HG02973 (cell line): ENCODE measurements at regions not wholly inside any gene's neighbourhood (a gene's known extent, or its start where the extent isn't known, plus 50 kb on each side); places are given as distances from the start of the nearest gene placed in this dataset.

Experiments used
- ATAC-seq: cut with Tn5 transposase; IDR thresholded peaks from one replicate; pipeline ENCODE4 v1.9.1; 2021; ENCODE audit warnings: moderate library complexity; ENCODE audit not compliant: unreplicated experiment

GRCh38 chr2:215522237-215522636 lies 86.4 kb upstream of the FN1 start:
- ATAC-seq, result no peak

- no peak for ATAC-seq
These were observed 85.2 kb upstream of the FN1 start for GRCh38 chr2:215521031-215521430.

GRCh38 chr2:215517391-215517790 lies 81.5 kb upstream of the FN1 start:
- ATAC-seq, result no peak

DNA sequence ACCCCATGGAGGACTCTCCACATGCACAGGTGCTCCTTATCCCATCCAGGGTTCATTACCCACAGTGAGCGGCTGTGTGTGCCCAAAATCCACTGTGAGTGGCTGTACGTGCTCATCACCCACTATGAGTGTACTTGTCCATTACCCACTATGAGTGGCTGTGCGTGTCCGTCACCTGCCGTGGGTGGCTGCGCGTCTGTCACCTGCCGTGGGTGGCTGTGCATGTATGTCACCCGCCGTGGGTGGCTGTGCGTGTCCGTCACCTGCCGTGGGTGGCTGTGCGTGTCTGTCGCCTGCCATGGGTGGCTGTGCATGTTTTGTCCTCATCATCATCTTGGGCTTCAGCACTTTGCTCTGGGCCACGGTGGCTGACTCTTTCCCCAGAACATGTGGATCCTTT lies 78.6 kb upstream of the FN1 start:
- ATAC-seq, result no peak

GRCh38 chr2:215511454-215512346 lies 75.8 kb upstream of the FN1 start:
- no peak for ATAC-seq

DNA sequence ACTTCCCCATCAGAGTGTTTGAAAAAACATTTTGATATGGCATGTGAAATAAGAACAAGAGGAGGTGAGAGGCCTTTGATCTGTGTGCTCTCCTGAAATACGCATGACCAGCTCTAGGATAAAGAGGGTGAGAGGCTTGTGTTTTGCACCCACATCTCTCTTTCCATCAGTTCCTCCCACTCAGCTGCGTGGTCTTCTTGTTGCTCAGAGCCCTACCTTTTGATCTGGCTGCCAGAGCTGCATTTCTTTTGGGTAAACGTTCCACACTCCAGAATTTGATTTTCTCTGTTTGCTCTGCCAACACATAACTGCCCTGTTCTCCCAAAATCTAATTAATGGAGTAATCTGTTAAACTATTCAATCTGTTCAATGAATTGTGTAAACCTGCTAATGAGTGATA lies 72.0 kb upstream of the FN1 start:
- ATAC-seq, result no peak

DNA sequence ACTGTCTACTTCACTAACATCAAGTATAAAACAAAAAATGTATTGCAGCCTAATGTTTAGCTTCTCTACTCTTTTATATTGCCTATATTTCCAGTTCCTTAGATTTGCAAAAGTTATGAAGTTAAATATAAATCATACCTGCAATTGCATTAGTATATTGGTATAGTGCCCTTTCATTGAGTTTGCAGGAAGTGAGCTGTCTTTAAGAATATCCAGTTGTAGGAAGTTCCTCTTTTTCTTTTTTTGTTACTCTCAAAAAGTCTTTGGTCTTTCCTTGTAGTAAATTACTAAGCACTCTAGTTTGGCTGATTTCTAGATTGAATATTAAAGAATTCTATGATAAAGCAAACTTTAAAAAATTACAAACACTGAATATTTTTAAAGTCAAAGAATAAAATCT lies 71.3 kb upstream of the FN1 start:
- no peak for ATAC-seq

DNA sequence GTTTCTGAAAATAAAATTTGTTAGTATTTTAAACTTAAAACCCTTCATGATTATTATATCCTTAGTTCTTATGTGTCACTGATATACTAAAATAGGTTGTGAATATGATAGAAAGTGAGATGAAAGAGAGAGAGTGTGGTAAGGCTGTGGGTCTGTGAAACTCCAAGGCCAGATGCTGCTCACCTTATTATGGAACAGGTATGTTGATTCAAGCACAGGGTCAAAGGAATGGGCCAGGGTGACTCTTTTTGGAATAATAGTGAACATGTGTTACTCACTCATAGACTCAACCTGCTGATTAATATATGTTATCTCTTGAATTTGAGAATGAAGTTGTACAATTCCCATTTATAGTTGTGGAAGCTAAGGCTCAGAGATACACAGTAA lies 70.7 kb upstream of the FN1 start:
- no peak for ATAC-seq

DNA sequence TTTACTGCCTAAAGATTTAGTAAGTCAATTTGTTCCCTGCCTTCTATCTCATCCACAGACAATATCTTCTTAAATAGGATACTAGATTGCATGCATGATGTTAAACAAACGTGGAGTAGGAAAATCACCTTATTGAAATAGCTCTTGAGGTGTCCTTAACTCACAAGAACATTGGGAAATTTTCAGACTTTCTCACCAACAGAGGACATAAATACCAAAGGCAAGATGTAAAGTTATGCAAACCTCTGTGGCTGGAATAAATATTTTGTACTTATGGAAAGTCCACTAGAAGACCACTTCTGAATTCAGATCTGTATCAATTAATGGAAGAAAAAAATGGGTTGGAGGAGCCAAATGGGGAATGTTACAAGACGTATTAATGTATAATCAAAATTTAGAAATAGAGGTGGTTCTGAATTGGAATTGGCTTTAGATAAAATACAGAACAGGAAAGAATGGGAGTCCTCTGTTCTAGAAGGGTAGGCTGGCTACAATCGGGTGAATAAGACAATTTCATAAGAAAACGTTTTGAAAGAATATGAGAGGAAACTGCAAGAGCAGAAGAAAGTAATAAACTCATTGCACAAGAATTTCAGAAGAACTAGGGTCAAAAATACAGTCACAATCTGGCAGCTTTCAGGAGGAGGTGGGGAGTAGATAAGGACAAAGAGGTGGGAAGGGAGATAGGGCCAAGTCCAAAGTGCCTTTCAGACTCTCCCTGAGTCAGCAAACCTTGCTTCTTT lies 69.3 kb upstream of the FN1 start:
- ATAC-seq, result no peak

GRCh38 chr2:215504547-215504946 lies 68.7 kb upstream of the FN1 start:
- ATAC-seq, result no peak

- no peak for ATAC-seq
These were observed 67.5 kb upstream of the FN1 start for GRCh38 chr2:215503381-215503780.

DNA sequence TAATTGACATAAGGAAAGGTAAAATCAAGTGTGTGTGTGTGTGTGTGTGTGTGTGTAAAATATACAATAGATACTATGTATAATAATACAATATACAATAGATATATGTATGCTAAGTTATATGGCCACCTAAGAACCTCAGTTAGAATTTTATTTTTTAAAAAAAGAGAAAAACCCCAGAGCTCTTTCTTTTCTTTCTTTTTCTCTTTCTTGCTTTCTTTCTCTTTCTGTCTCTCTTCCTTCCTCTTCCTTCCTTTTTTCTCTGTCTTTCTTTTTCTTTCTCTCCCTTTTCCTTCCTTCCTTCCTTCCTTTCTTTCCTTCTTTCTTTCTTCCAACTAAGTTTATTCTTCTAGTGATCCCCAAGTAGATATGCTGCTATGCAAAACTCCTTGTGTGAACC lies 64.6 kb upstream of the FN1 start:
- ATAC-seq, result no peak

GRCh38 chr2:215499331-215499730 lies 63.5 kb upstream of the FN1 start:
- no peak for ATAC-seq

GRCh38 chr2:215498431-215498830 lies 62.6 kb upstream of the FN1 start:
- ATAC-seq, result no peak

DNA sequence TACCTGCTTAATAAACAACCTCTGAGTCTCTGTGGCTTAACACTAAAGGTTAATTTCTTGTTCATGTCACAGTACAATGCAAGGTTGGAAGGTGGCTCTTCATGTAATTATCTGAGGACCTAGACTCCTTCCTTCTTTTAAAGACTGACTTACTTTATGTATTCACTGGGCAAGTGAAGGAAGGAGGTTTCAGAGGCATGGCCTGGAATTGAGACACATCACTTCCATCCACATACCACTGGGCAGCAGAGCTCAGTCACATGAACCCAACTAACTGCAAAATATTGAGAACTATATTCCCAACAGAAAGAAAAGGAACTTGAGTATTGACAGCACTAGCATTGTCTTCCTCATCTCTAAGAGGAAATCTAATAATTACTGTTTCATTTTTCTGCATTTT lies 57.5 kb upstream of the FN1 start:
- ATAC-seq, result no peak

- ATAC-seq, result no peak
These were observed 53.5 kb upstream of the FN1 start for GRCh38 chr2:215489288-215489848.

- ATAC-seq, result no peak
These were observed 51.1 kb upstream of the FN1 start for GRCh38 chr2:215487002-215487372.

GRCh38 chr2:215486291-215487001 lies 50.6 kb upstream of the FN1 start:
- ATAC-seq, result no peak
